ENCODE measurements at regions not wholly inside any gene's neighbourhood (a gene's known extent, or its start where the extent isn't known, plus 50 kb on each side); places are given as distances from the start of the nearest gene placed in this dataset.

DNA sequence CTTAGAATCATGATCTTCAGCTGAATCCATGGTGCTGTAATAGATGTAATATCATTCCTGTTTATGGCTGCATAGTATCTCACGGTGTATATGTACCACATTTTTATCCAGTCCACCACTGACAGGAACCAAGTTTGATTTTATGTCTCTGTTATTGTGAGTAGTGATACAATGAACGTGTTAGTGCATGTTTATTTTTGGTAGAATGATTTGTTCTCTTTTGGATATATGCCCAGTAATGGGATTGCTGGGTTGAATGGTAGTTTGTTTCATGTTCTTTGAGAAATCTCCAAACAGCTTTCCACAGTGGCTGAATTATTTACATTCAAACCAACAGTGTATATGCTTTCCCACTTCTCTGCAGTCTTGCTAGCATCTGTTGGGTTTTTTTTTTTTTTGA is 175.1 kb upstream of the CDH10 start:
- Histone ChIP-seq H3K27me3 (ENCODE audit: control insufficient read depth, insufficient read depth, low read length) (no peaks in the 10 kb centered on the region), H3K9ac (ENCODE audit: low read length) (no peak overlapping the region), H3K4me3 (ENCODE audit: low read length) (no peak overlapping the region), H3K27ac (ENCODE audit: low read length) (no peak overlapping the region), H3K4me1 (ENCODE audit: control insufficient read depth, low read depth, low read length) (no peaks in the 10 kb centered on the region), H3K36me3 (ENCODE audit: control insufficient read depth, low read depth, low read length) (no peaks in the 10 kb centered on the region), H3K9me3 (ENCODE audit: control insufficient read depth, low read depth, low read length) (no peaks in the 10 kb centered on the region)

DNA sequence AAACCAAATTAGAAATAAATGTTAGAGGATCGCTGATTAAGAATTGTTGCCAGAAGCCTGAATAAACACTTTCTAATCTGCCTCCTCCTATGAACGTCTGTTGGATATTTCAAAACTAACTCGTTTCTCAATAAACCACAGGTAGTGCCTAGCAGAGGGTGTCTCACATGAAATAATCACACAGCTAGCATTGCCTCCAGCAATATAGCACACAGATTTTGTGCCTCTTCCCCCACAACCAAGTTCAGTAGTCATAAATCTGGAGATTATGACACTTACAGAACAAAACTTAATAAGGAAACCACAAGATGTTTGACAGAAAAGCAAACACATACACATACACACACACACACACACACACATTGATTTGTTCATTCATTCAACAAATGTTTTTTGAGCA is 173.2 kb upstream of the CDH10 start:
- H3K27ac ChIP-seq (ENCODE audit: low read length), result no peak overlapping the region
- H3K4me3 ChIP-seq (ENCODE audit: low read length), result no peak overlapping the region
- H3K9me3 ChIP-seq (ENCODE audit: control insufficient read depth, low read depth, low read length), result no peaks in the 10 kb centered on the region
- H3K4me1 ChIP-seq (ENCODE audit: control insufficient read depth, low read depth, low read length), result no peaks in the 10 kb centered on the region
- H3K36me3 ChIP-seq (ENCODE audit: control insufficient read depth, low read depth, low read length), result no peaks in the 10 kb centered on the region
- no peaks in the 10 kb centered on the region for H3K27me3 ChIP-seq (ENCODE audit: control insufficient read depth, insufficient read depth, low read length)
- no peak overlapping the region for H3K9ac ChIP-seq (ENCODE audit: low read length)

DNA sequence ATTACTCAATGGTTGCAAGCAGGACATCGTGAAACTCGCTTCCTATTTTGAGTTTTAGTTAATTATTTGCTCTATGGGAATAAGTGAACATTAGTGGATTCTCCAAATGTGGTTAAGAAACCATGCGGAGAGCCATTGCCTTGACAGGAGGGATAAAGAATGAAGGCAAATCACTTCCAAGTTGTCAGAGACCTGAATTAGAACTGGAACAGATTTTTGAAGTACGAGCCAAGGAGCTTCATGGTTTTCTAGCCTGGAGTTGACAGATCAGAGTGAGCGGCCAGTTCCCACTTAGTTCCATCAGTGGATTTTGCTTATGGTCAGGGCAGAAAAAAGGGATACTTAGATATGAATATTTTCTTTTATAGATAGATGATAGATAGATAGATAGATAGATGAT is 171.4 kb upstream of the CDH10 start:
- no peaks in the 10 kb centered on the region for H3K9me3 ChIP-seq (ENCODE audit: control insufficient read depth, low read depth, low read length)
- no peaks in the 10 kb centered on the region for H3K27me3 ChIP-seq (ENCODE audit: control insufficient read depth, insufficient read depth, low read length)
- H3K9ac ChIP-seq (ENCODE audit: low read length), result no peak overlapping the region
- H3K27ac ChIP-seq (ENCODE audit: low read length), result no peak overlapping the region
- H3K4me1 ChIP-seq (ENCODE audit: control insufficient read depth, low read depth, low read length), result no peaks in the 10 kb centered on the region
- no peak overlapping the region for H3K4me3 ChIP-seq (ENCODE audit: low read length)
- no peaks in the 10 kb centered on the region for H3K36me3 ChIP-seq (ENCODE audit: control insufficient read depth, low read depth, low read length)

DNA sequence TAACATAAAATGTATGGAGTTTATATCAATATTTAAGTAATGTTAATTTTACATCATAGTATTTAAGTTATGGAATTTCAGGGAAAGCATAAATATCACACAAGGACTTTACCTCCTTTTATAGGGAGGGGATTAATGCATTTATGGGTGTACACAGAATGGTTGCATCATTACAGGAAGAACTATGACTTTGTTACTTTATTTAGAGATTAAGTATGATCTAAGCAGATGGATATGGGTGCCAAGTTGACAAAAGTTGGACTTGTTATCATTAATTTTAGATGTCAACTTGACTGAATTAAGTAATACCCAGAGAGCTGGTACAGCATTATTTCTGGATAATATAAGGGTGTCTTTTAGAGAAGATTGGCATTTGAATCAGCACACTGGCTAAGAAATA is 160.5 kb upstream of the CDH10 start:
- Histone ChIP-seq H3K9me3 (ENCODE audit: control insufficient read depth, low read depth, low read length) (no peaks in the 10 kb centered on the region), H3K4me3 (ENCODE audit: low read length) (no peak overlapping the region), H3K27ac (ENCODE audit: low read length) (no peak overlapping the region), H3K27me3 (ENCODE audit: control insufficient read depth, insufficient read depth, low read length) (no peaks in the 10 kb centered on the region), H3K36me3 (ENCODE audit: control insufficient read depth, low read depth, low read length) (no peaks in the 10 kb centered on the region), H3K9ac (ENCODE audit: low read length) (no peak overlapping the region), H3K4me1 (ENCODE audit: control insufficient read depth, low read depth, low read length) (no peaks in the 10 kb centered on the region)

DNA sequence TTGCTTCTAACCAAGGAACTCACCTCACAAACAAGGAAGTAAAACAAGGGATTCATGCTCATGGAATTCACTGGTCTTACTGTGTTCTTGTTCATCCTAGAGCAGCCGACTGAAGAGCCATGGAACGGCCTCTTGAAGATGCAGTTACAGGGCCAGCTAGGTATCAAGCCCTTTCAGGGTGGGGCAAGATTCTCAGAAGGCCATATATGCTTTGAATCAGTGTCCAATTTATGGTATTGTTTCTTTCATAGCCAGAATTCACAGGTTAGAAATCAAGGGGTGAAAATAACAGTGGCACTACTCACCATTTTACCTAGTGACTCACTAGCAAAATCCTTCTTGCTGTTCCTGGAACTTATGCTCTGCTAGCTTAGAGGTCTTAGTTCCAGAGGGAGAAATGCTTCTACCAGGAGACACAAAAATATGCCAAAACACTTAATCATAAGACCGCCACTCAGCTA is 159.5 kb upstream of the CDH10 start:
- H3K9ac ChIP-seq (ENCODE audit: low read length), result no peak overlapping the region
- H3K27ac ChIP-seq (ENCODE audit: low read length), result no peak overlapping the region
- no peak overlapping the region for H3K4me3 ChIP-seq (ENCODE audit: low read length)
- H3K27me3 ChIP-seq (ENCODE audit: control insufficient read depth, insufficient read depth, low read length), result no peaks in the 10 kb centered on the region
- no peaks in the 10 kb centered on the region for H3K9me3 ChIP-seq (ENCODE audit: control insufficient read depth, low read depth, low read length)
- H3K4me1 ChIP-seq (ENCODE audit: control insufficient read depth, low read depth, low read length), result no peaks in the 10 kb centered on the region
- no peaks in the 10 kb centered on the region for H3K36me3 ChIP-seq (ENCODE audit: control insufficient read depth, low read depth, low read length)

DNA sequence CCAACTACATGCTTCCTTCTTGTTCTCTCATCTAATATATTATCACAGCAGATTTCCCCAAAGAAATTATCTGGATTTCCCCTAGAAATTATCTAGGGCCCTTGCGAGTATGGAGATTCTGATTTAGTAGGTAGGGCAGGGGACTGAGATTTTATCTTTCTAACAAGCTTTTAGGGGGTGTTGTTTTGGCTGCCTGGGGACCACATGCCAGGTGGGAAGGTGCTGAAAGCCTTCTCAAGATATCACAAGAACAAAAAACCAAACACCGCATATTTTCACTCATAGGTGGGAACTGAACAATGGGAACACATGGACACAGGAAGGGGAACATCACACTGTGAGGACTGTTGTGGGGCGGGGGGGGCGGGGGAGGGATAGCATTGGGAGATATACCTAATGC is 146.5 kb upstream of the CDH10 start:
- no peak overlapping the region for H3K27ac ChIP-seq (ENCODE audit: low read length)
- H3K4me1 ChIP-seq (ENCODE audit: control insufficient read depth, low read depth, low read length), result no peaks in the 10 kb centered on the region
- no peak overlapping the region for H3K9ac ChIP-seq (ENCODE audit: low read length)
- H3K9me3 ChIP-seq (ENCODE audit: control insufficient read depth, low read depth, low read length), result no peaks in the 10 kb centered on the region
- no peaks in the 10 kb centered on the region for H3K36me3 ChIP-seq (ENCODE audit: control insufficient read depth, low read depth, low read length)
- H3K27me3 ChIP-seq (ENCODE audit: control insufficient read depth, insufficient read depth, low read length), result no peaks in the 10 kb centered on the region
- no peak overlapping the region for H3K4me3 ChIP-seq (ENCODE audit: low read length)

DNA sequence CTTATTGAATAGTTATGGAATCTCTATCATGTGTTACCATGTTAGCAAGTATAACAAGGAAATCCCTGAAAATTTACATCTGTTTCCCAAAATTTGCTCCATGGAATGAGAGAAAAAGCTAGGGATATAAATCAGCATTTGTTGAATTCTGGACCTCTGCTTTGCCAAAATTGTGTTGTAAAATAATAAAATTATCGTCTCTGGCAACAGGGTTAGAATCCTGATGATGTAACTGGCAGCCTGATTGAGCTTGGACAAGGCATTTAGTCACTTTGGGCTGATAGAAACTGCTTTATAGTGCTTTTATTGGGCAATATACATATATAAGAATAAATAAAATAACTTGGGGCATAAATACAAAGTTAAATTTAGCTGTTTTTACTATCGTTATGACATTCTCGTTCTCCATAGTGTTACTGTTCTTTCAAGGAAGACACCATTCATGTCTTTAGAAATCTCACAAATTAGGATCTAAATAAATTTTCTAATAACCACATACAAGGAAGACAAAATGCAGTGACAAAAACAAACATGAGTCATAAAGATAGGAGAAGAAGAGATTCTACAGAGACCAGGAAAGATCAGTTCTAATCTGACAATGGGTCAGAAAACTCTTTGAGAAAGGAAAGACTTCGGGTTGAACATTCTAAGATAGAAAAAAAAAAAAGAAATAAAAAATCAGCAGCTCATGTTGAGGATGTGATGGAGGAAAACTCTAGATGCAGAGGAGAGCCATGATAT is 145.0 kb upstream of the CDH10 start:
- Histone ChIP-seq H3K36me3 (ENCODE audit: control insufficient read depth, low read depth, low read length) (no peaks in the 10 kb centered on the region), H3K9ac (ENCODE audit: low read length) (no peak overlapping the region), H3K27ac (ENCODE audit: low read length) (no peak overlapping the region), H3K4me3 (ENCODE audit: low read length) (no peak overlapping the region), H3K27me3 (ENCODE audit: control insufficient read depth, insufficient read depth, low read length) (no peaks in the 10 kb centered on the region), H3K4me1 (ENCODE audit: control insufficient read depth, low read depth, low read length) (no peaks in the 10 kb centered on the region), H3K9me3 (ENCODE audit: control insufficient read depth, low read depth, low read length) (no peaks in the 10 kb centered on the region)

DNA sequence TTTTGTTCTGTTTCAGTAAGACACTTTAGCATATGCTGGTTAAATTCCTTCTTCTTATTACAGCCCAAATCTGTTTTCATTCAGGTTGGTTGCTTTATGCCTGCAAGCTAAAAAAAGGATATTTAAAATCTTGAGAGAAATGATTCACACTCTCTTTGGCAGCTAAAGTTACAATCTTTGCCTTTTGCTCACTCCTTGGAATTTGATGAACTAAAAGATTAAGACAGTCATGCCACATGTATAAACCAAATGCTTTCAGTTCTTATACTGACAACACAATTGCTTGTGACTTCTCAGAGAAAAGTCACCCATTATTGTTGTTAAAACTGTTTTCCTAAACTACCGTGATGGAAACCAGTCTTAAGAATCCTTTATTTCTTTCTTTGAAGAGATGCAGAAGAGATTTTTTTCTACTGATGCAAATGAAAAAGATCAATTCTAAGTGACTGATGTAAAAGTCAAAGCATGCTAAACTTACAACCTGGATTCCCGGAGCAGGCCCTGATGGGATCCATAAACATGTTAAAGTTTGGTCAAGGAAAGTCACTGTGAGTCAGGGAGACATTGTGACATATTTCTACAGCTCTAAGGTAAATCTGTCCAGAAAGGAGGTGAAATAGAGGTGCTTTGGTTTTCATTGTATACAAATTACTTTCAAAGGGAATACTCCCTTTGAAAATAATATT is 144.2 kb upstream of the CDH10 start:
- Histone ChIP-seq H3K9me3 (ENCODE audit: control insufficient read depth, low read depth, low read length) (no peaks in the 10 kb centered on the region), H3K36me3 (ENCODE audit: control insufficient read depth, low read depth, low read length) (no peaks in the 10 kb centered on the region), H3K27ac (ENCODE audit: low read length) (no peak overlapping the region), H3K27me3 (ENCODE audit: control insufficient read depth, insufficient read depth, low read length) (no peaks in the 10 kb centered on the region), H3K9ac (ENCODE audit: low read length) (no peak overlapping the region), H3K4me1 (ENCODE audit: control insufficient read depth, low read depth, low read length) (no peaks in the 10 kb centered on the region), H3K4me3 (ENCODE audit: low read length) (no peak overlapping the region)

DNA sequence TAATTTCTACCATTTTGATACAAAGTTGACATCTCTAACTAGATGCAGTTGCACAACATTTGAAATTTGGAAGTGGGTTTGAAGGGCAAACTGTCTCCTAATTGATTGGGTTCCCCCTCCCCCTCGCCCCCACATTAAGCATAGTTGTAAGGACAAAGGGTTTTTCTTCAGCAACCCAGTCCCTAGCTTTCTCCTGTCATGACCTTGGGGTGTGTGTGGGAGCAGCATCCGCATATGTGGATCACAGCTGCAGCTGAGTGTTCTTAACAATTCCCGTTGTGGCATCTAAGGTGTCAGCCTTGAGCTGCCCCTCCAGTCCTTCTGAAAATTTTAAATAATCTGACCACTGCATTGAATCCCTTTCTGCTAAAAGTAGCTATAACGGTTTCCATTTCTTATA is 141.3 kb upstream of the CDH10 start:
- H3K4me1 ChIP-seq (ENCODE audit: control insufficient read depth, low read depth, low read length), result no peaks in the 10 kb centered on the region
- H3K9me3 ChIP-seq (ENCODE audit: control insufficient read depth, low read depth, low read length), result no peaks in the 10 kb centered on the region
- H3K4me3 ChIP-seq (ENCODE audit: low read length), result no peak overlapping the region
- H3K9ac ChIP-seq (ENCODE audit: low read length), result no peak overlapping the region
- H3K27ac ChIP-seq (ENCODE audit: low read length), result no peak overlapping the region
- H3K27me3 ChIP-seq (ENCODE audit: control insufficient read depth, insufficient read depth, low read length), result no peaks in the 10 kb centered on the region
- H3K36me3 ChIP-seq (ENCODE audit: control insufficient read depth, low read depth, low read length), result no peaks in the 10 kb centered on the region

DNA sequence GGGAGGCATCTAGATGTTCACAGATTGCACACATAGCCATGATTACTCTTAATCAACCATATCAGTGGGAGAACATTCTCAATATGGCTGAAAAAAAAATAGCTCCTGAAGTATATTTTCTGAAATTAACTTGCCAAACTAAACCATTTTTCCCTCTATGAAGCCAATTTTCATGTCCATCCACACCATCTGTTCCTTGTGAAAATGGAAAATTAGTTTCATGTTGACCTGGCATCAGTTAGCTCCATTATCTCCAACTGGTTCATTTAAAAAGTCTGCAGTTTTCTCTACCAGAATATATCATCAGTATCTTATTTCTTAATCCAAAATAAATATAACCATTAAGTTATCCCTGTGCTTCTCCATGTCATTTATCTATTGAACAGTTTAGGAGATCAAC is 138.8 kb upstream of the CDH10 start:
- Histone ChIP-seq H3K4me1 (ENCODE audit: control insufficient read depth, low read depth, low read length) (no peaks in the 10 kb centered on the region), H3K36me3 (ENCODE audit: control insufficient read depth, low read depth, low read length) (no peaks in the 10 kb centered on the region), H3K4me3 (ENCODE audit: low read length) (no peak overlapping the region), H3K27me3 (ENCODE audit: control insufficient read depth, insufficient read depth, low read length) (no peaks in the 10 kb centered on the region), H3K27ac (ENCODE audit: low read length) (no peak overlapping the region), H3K9me3 (ENCODE audit: control insufficient read depth, low read depth, low read length) (no peaks in the 10 kb centered on the region), H3K9ac (ENCODE audit: low read length) (no peak overlapping the region)

DNA sequence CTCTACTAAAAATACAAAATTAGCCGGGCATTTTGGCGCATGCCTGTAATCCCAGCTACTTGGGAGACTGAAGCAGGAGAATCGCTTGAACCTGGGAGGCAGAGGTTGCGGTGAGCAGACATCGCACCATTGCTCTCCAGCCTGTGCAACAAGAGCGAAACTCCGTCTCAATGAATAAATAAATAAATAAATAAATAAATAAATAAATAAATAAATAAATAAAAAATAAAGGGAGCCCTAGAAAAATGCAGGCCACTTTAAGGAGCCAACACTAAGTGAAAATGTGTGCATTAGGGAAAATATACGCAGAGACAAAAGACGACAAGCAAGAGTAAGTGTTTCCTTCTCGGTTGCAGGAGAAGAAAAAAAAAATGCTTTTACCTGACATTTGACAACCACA is 132.6 kb upstream of the CDH10 start:
- H3K9ac ChIP-seq (ENCODE audit: low read length), result no peak overlapping the region
- H3K4me3 ChIP-seq (ENCODE audit: low read length), result no peak overlapping the region
- H3K9me3 ChIP-seq (ENCODE audit: control insufficient read depth, low read depth, low read length), result no peaks in the 10 kb centered on the region
- H3K36me3 ChIP-seq (ENCODE audit: control insufficient read depth, low read depth, low read length), result no peaks in the 10 kb centered on the region
- no peak overlapping the region for H3K27ac ChIP-seq (ENCODE audit: low read length)
- no peaks in the 10 kb centered on the region for H3K27me3 ChIP-seq (ENCODE audit: control insufficient read depth, insufficient read depth, low read length)
- H3K4me1 ChIP-seq (ENCODE audit: control insufficient read depth, low read depth, low read length), result no peaks in the 10 kb centered on the region

DNA sequence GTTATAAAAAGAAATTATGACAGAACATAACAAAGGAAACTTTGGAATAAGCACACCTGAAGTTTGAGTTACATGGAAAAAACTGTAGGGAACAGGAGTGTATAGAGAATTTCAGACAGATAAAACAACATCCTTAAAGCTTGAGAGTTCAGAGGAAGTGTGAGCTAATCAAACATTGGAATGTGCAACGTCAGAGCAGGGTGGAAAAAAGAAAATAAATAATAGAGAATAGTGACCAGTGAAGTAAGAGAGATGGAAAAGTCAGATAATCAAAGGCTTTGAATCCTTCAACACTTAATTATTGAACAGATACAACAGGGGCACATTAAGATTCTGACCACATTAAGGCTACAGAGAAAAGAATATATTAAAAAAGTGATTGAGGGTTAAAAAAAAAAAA is 128.5 kb upstream of the CDH10 start:
- Histone ChIP-seq H3K4me1 (ENCODE audit: control insufficient read depth, low read depth, low read length) (no peaks in the 10 kb centered on the region), H3K9ac (ENCODE audit: low read length) (no peak overlapping the region), H3K36me3 (ENCODE audit: control insufficient read depth, low read depth, low read length) (no peaks in the 10 kb centered on the region), H3K27me3 (ENCODE audit: control insufficient read depth, insufficient read depth, low read length) (no peaks in the 10 kb centered on the region), H3K9me3 (ENCODE audit: control insufficient read depth, low read depth, low read length) (no peaks in the 10 kb centered on the region), H3K27ac (ENCODE audit: low read length) (no peak overlapping the region), H3K4me3 (ENCODE audit: low read length) (no peak overlapping the region)
